Raji (cell line): ENCODE measurements at regions not wholly inside any gene's neighbourhood (a gene's known extent, or its start where the extent isn't known, plus 50 kb on each side); places are given as distances from the start of the nearest gene placed in this dataset.

Experiments used
- POLR2A ChIP-seq: IDR thresholded peaks from 2 replicates; pipeline ENCODE4 v1.6.1; 2011; ENCODE audit warnings: low read depth, low read length, control low read depth; ENCODE audit not compliant: insufficient read depth

DNA sequence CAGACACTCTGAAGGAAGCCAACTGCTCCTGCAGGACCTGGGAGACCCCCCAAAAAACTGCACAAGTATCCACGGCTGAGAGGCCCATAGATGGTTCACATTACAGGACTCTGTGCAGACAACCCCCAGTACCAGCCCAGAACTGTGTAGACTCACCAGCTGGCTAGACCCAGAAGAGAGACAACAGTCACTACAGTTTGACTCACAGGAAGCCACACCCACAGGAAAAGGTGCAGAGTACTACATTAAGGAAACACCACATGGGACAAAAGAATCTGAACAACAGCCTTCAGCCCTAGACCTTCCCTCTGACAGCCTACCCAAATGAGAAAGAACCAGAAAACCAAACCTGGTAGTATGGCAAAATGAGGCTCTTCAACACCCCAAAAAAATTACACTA, 281.2 kb upstream of the RGMB start:
- TF ChIP-seq POLR2A, result no peak

DNA sequence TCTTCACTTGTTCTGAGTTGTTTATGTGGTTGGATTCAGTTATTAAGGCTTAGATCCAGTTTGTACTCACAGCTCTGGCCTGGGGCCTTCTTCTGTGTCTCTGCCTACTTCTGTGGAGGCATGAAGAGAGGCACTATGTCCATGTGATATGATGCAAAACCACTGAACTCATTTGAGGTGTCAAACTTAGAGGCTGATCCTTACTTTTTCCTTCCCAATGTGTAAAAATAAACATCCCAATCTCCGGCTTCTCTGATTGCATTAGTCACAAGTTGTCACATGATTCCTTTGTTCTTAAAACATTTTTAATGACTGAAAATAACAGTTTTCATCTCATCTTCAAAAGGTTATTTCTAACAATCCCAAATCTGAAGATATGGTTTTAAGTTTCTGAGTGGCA, 276.0 kb upstream of the RGMB start:
- no peak for TF ChIP-seq POLR2A

DNA sequence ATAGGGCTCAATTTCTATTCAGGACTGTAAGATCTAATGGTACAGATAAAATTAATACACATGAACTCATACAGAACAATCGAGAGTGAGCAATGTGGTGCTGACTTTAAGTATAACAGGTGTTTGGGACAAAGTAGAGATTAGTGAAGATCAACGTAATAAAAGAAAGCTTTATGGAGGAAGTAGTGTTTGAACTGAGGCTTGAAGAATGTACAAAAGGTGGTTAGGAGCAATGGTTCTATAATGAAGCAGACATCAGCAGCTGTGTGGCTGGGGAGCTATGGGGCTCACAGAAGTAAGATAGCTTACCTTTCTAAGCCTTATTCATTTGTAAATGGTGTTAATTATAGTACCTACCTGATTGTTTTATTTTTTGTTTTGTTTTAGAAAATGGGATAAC, 275.4 kb upstream of the RGMB start:
- TF ChIP-seq POLR2A, result no peak

DNA sequence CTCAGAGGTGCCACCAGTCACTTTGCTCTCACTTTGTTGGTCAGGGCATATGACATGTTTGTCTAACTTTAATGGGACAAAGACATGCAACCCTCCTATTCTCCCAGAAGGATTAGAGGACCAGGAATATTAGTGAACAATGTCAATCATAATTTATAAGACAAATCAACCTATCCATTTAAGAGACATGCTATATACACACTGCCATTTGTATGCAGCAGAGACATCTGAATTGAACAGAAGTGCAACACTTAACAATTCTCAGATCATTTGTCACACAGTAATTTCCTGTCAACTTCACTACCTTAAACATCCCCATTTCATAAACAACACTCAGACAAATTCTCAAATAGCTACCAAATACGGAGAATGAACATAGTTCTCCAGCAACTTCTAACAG, 273.6 kb upstream of the RGMB start:
- TF ChIP-seq POLR2A, result no peak

DNA sequence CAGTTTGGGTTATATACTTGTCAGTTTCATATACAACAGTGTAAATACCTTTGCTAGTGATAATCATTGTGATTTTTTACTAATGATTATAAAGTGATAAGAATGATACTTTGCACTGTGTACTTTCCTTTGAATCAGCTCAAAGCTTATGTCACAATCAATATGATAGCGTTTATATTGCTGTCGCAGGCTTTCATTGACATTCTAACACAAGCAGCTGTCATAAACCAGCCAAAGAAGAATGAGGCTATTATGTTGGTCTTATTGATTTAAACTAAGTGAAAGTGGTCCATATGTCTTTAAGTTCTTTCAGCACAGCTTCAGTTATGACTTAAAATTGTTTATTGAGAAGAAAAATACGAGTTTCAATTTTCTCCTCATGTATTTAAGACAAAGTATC, 272.7 kb upstream of the RGMB start:
- no peak for TF ChIP-seq POLR2A

DNA sequence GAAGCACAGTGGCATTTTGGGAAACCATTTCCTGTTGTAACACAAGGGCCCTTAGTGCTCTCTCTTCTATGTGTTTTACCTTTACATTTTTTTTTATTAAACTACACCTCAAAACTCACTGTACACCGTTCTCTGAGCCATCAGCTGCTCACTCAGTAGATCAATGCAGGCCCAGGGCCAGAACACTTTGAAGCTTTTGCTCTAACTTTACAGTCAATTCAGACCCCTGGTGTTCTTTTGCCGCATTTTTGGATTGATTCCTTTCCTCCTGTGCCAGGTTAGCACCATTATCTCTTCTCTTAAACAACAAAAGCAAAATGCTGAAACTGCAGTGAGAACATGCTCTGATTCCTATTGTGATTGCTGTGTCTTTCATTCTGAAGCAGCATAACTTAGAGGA, 269.8 kb upstream of the RGMB start:
- no peak for TF ChIP-seq POLR2A

DNA sequence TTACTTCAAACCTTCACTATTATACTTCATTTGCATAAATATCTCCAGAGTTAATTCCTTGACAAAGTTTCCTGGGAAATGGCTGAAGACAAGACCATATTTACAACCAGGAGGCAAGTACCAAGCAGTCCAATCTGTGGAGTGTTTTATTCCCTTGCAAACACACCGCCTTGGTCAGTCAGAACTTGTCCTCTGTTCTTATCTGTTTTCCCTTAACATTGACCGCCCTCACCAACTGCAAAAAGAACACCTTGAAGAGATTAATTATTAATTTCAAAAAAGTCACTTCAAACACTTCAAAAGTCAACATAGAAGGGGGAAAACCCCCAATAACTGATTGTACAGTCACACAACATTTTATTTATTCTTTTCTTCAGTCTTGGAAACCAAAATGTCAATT, 269.0 kb upstream of the RGMB start:
- no peak for TF ChIP-seq POLR2A

DNA sequence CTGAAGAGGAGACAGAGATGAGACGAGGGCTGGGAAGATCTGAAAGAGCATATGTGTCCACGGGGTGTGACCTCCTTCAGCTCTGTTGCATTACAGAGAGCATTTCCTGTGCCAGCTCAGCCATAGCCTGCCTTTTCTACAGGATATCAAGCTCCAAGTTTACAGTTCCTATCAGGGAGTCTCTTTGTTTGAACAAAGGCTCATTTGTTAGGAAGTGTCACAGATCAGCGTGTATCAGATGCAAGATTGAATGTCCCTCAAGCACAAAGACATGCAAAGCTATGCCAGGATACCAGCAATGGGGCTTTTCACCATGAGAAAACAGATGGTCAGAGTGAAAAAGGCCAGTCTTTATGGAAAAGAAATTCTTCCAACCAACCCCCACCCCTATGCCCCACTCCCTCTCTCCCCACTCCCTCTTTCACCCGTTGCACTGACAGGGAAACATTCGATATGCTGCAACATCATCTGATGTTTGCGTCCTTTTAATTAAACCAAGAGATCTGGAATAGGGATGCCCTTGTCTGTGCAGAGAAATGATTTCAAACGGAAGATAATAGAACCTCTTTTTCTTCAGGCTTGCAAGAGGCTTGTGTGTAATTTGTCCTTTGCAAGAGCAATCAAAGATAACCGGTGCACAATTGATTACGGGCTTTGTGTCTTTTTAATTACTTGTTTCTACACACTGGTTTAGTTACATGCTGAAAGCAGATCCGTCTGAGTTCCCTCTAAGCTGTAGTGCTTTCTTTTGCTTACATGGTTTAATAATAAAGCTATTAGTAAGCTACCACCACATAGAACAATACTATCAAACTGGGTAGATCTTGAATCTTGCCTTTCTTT, 263.1 kb upstream of the RGMB start:
- TF ChIP-seq POLR2A, result no peak

DNA sequence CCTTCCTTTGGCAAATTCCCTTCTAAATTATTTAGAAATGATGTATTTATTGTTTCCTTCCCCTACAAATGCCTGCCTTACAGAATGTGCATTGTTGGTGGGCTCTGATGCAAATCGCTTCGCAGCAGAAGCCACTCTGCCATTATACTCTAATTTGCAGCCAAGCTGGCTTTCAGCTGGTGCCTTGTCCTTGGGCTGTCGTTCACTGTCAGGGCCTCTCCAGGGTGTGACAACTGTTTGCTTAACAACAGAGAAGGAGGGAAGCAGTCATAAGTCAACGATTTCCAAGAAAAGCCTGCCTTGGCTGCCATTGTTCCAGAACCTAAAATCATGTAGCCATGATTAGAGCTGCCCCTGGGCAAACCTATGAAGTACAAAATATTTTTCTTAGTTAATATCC, 260.1 kb upstream of the RGMB start:
- TF ChIP-seq POLR2A, result no peak

DNA sequence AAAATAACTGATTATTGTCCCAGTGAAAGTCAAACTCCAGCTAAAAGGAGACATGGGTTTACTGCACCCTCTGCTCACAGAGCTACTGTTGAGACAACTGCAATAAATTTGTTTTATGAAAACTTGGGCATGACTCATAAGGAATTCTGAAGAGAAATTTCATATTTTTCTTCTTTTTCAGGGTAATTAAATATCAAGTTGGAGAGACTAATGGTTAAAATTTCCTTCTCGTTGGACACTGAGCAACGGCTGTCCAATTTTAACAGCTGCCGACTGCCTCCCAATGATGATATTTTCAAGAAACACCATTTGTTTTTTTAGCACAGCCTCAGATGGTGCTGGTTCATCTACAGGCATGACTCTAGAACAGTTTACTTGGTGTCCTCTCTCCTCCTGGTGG, 259.2 kb upstream of the RGMB start:
- no peak for TF ChIP-seq POLR2A

DNA sequence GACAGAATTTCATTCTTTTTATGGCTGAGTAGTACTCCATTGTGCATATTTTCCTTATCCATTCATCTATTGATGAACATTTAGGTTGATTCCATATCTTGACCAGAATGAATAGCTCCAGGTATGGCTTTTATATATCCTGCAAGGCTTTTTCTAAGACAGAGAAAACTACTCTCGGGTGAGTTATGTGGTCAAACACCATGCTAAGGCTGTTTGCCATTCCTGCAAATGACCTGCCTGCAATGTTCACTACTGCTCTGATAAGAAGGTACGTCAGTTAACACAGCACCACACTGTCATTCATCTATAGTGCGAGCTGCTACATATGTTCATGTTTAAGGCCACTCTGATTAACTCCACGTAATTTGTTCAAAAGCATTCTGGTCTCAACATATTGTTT, 256.8 kb upstream of the RGMB start:
- no peak for TF ChIP-seq POLR2A

DNA sequence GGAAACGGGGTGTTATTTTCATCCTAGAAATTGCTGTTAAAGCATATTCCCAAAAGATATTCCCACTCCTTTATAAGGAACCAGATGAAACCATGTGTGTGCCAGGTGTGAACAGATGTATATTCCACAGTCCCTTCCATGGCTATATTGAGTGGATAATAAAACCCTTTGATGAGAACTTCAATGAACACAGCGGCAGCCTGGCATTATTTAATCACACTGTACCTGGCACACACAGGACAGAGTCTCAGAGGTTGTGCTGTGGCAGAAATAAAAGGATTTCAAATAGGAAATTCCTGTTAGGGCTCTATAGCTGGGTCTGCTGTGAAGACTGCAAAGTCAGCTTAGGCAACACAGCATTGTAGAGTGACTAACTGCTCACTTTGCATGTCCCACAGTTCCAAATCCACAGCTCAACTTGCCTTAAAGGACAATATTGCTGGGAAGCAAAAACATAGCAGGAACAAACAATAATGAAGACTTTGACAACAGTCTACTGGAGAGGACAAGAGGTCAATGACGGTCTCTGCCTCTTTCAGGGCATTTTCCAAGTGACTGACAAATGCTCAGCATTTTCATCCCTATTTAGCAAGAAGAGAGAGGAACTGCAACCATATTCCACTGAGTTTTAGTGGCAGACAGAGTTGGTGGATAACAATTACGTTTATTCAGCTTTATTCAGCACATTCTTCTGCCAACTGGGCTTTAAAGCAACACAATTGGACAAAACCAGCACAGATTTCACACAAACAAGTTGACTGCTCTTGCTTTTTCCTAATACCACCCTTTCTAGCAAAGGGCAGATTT, 255.7 kb upstream of the RGMB start:
- no peak for TF ChIP-seq POLR2A

DNA sequence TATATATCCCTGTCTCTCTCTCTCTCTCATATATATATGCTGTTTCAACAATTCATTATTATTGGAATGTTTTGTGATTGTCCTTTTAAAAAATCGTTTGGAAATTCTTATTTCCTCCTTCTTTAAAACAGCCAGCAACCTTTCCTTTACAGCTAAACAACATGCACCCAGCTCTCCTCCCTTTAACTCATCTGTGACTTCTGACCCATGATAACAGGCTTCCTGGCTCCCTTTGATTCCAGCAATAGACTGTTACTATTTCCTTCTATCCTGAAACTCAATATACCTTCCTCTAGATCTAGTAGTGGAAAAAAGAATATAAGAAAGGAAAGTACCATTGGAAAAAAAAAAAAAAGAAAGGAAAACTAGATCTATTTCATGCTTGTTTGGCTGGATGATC, 254.7 kb upstream of the RGMB start:
- TF ChIP-seq POLR2A, result no peak

DNA sequence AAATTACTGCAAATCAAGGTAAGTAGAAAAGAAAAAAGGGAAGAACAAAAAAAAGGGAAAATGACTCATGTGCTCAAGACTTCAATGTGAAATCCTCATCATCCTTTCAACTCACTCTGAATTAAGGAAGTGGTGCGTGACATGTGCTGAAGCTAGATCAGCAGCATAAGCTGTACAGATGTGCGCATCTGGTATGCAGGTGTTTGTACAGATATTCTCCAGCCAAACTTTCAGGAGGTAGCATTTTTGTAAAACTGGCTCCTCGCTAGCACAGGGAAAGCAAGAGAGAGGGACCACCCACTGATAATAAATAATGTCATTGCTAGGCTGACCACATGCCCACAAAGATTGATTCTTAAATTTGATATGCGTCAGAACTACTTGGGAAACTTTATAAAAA, 253.9 kb upstream of the RGMB start:
- no peak for TF ChIP-seq POLR2A

DNA sequence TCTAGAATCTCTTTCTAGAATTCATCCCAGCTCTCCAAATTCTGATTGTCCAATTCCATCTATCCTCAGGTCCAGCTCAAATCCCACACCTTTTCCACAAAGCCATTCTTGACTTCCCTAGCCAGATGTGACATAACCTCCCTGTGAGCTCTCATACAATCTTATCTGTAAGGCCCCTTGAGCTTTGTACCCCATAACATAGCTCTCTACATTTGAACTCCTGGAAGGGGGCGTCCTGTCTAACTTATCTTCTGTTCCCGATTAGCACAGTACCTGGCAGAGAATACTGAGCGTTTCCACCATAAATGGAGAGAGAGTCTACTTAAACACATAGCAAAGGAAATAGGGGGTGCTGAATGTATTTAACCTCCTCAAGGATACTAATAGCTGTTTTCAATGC, 251.6 kb upstream of the RGMB start:
- TF ChIP-seq POLR2A, result no peak

DNA sequence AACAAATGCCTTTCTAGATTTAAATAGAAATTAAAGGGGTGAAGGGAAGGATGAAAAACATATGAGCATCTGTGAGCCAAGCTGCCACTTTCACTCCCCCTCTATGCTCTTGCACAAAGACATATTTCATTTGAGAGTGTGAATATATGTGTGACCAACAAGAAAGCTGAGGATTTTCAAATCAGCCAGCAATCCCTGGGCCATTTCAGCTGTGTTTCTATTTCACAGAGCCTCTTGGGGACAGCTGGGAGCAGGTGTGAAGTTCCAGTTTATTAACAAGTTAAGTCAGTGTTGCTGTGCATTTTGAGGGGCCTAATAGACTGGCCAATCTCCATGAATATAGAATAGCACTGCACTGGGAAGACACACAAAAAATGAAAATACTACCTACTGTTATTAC, 248.7 kb upstream of the RGMB start:
- TF ChIP-seq POLR2A, result no peak
